Posterior vena cava (tissue), 2 donors: ENCODE measurements at regions not wholly inside any gene's neighbourhood (a gene's known extent, or its start where the extent isn't known, plus 50 kb on each side); places are given as distances from the start of the nearest gene placed in this dataset.

Source experiments
- DNase-seq: peaks from one replicate; pipeline ENCODE4 v3.0.0-alpha.2; 2020; ENCODE audit warnings: low spot score
- intact Hi-C, 2 donors: fragments of 100-400 bp; cut with DNase I; formaldehyde crosslinking; loops; one replicate each; pipeline versions ENCODE4 v1.14.1 to v1.14.2; 2022 to 2023
- donor health status: DM: yes; HTN: yes; CAD: no.
- donor health status: DM: yes; HTN: yes; CAD: no.

- intact Hi-C loops: no loop called here
- no peak for DNase-seq
These were observed 1733.7 kb upstream of the PCDH20 start for GRCh38 chr13:63149375-63149774.

- no peak for DNase-seq
- intact Hi-C loops: no loop called here
These were observed 1723.6 kb upstream of the PCDH20 start for GRCh38 chr13:63139277-63139676.

GRCh38 chr13:63129995-63130394 is 1714.3 kb upstream of the PCDH20 start:
- no peak for DNase-seq
- intact Hi-C loops: no loop called here

- no peak for DNase-seq
- intact Hi-C loops: no loop called here
These were observed 1713.1 kb upstream of the PCDH20 start for GRCh38 chr13:63128716-63129115.

DNA sequence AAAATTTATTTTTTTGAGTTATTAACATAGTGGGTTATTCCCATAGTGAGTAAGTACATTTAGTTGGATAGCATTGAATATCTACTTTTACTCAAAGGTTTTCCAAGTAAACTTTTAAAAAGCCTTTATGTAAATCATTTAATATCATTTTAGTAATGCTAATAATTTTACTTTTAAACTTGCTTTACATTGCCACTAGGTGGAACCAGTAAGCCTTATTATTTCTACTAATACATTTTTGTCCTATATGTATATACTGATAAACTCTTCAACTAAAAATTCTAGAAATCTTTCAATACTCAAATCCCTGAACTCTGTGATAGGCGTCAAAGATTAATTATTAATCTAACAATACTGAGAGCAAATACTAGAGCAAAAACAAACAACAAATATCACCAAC is 1709.2 kb upstream of the PCDH20 start:
- no peak for DNase-seq
- intact Hi-C loops: no loop called here

DNA sequence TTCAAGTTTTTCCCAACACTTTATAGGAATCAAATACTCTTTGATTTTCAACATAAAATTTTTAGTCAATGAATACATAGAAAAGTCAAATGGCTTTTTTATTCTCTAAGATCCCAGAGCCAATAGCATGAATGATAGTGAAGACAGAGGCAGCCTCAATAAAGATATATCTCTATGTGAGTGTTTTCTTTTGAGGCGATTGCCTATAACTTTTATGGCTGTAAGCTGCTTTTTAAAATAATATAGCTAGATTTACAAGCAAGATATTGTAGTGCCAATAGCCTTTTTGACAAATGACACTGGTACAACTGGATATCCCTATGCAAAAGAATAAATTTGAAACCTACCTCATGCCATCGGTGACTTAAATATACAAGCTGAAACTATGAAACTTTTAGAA is 1705.2 kb upstream of the PCDH20 start:
- DNase-seq: no peak

GRCh38 chr13:63117710-63118109 is 1702.1 kb upstream of the PCDH20 start:
- no peak for DNase-seq
- intact Hi-C loops: no loop called here

More for the DNA sequence above, 1705.2 kb upstream of the PCDH20 start:
- intact Hi-C loops: no loop called here

GRCh38 chr13:63112799-63113395 is 1697.2 kb upstream of the PCDH20 start:
- no peak for DNase-seq
- intact Hi-C loops: no loop called here

DNA sequence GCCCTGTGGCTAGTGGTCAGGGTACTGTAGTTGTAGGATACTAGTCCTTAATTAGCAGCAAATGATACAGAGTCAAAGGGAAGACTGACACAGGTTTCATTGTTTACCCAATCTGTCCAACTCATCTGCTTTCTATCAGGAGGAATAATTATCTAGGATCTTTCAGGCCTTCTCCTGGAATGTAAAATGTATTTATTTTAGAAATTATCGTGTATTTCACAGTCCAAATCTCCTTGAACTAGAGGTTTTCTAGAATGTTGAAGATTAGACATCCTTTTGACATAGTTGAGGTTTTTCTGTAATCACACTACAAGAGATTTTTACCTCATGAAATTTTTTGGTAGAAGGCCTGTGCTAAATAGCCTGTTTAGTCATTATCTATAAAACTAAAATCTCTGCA is 1694.8 kb upstream of the PCDH20 start:
- DNase-seq: no peak
- intact Hi-C loops: no loop called here

DNA sequence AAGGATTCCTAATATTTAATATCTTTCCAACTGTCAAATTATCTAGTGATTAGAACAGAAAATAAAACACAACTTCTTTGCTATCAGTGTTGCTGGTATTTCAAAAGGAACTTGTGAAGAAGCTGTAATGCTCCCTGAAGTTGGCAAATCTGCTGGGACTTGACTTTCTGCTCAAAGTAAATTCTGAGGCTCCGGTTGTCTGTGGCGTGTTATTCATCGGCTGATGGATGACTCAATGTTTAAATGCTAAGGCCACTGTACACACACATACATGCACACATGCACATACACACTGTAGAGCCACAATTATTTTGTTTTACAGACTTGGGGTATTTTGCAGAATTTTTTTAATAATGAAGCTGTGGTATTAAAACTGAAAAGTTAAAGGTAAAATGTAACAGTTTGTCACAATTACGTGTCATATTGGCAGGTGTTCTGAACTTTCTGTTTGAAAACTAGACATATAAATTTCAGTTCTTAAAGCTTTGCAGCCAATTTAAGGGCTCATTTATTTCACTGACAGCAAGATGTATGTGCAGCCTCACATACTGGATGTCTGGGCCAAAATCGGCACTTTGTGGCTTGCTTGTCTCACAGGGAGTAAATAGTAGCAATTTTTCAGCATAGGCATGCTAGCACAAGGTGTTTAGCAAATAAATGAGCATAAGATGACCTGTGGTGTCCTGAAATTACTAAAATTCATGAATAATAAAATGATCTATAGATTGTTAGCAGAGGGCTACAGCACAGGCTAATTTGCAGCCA is 1691.7 kb upstream of the PCDH20 start:
- intact Hi-C loops: no loop called here
- no peak for DNase-seq

- DNase-seq: no peak
- intact Hi-C loops: no loop called here
These were observed 1679.1 kb upstream of the PCDH20 start for GRCh38 chr13:63094717-63095116.

DNA sequence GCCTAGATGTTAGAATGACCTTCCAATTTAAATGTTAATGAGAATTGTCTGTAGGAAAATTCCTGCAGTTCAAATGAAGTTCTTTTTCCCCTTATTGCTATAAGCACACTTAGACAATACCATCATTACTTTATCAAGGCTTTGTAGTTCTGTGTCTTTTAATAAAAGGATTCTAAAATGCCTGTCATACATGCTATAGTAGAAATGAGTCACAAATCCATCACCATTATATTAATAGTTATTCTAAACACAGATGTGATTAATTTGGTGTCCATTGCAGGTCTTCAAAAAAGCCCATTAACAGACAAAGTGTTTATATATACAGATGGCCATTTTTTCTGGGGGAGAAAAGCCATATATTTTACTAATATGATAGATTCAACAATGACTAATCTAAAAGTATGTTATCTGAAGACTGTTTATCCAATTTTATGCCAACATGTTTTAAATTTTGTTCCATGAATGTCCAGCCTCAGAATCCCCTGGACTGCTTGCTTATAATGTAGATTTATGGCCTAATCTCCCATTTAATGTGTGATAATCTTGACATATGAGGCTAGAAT is 1678.3 kb upstream of the PCDH20 start:
- intact Hi-C loops: no loop called here

GRCh38 chr13:63092456-63092855 is 1676.8 kb upstream of the PCDH20 start:
- intact Hi-C loops: no loop called here
- DNase-seq: no peak

More for the DNA sequence above, 1678.3 kb upstream of the PCDH20 start:
- no peak for DNase-seq

- no peak for DNase-seq
- intact Hi-C loops: no loop called here
These were observed 1674.9 kb upstream of the PCDH20 start for GRCh38 chr13:63090524-63090923.

GRCh38 chr13:63088226-63088625 is 1672.6 kb upstream of the PCDH20 start:
- intact Hi-C loops: no loop called here
- DNase-seq: no peak

DNA sequence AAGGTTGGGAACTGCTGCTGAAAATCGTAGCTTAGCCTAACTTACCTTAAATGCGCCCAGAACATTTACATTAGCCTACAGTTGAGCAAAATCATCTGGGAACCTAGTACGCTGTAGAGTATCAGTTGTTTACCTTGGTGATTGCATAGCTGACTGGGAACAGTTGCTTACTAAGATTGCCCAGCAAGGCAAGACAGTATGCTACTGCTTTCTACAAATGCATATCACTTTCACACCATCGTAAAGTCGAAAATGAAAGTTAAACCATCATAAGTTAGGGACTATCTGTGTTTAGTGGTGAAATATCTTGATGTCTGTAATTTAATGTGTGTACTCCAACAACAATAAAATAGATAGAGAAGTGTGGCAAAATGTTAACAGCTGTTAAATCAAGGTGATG is 1670.6 kb upstream of the PCDH20 start:
- no peak for DNase-seq
- intact Hi-C loops: no loop called here

GRCh38 chr13:63085851-63086250 is 1670.2 kb upstream of the PCDH20 start:
- no peak for DNase-seq
- intact Hi-C loops: no loop called here

DNA sequence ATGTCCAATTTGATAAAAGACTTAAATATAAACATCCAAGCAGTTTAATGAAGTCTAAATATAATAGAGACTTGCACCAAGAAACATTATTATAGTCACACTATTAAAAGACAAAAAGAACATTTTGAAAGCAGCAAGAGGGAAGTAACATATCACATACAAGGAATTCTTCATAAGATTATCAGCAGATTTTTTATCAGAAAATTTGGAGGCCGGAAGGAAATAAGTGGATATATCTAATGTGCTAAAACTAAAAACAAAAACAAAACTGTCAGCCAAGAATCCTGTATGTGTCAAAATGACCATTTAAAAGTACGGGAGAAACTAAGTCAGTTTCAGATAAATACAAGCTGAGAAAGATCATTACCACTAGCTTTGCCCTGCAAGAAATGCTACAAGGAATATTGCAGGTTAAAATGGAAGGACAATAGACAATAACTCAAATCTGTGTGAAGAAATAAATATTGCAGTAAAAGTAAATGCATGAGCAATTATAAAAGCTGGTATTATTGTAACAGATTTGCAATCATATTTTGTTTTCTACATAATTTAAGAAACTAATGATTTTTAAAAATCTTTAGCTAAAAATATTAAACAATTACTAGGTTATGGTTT is 1665.9 kb upstream of the PCDH20 start:
- intact Hi-C loops: loop anchor here in 1 of 2 donors (5.0 kb wide), 1 partner anchor 364 kb away; no protein-coding TSS in a partner anchor
- no peak for DNase-seq

DNA sequence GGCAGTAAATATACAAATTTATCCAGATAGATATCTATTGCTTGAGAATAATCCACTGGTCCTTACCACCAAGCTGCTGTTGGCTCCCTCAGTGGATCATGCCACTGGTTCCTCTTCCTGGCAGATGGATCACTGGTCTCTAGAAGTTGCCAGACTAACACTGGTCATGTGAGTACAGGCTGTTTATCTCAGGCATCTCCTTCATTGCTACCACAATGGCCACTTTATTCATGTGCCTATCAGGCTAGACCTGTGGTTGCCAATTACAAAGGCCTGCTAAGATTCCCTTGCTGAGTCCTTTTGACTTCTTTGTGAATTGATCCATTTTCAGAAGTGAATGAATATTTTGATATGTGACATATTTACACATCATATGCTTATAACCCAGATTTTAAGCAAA is 1659.5 kb upstream of the PCDH20 start:
- DNase-seq: no peak
- intact Hi-C loops: no loop called here

GRCh38 chr13:63050287-63050686 is 1634.6 kb upstream of the PCDH20 start:
- intact Hi-C loops: no loop called here
- no peak for DNase-seq
